Testis (tissue), 2 donors: ENCODE measurements at regions not wholly inside any gene's neighbourhood (a gene's known extent, or its start where the extent isn't known, plus 50 kb on each side); places are given as distances from the start of the nearest gene placed in this dataset.

ENCODE experiments used
- DNase-seq: peaks from one replicate; pipeline ENCODE4 v3.0.0-alpha.2; 2019
- H3K27ac ChIP-seq, 2 donors: fragments of 200-600 bp; sonication (generic); one replicate each; pipeline ENCODE4 v1.5.1; 2019
- H3K27me3 ChIP-seq: fragments of 200-600 bp; sonication (generic); one replicate; pipeline ENCODE4 v1.5.1; 2019
- H3K36me3 ChIP-seq: fragments of 200-600 bp; sonication (generic); one replicate; pipeline ENCODE4 v1.5.1; 2017; ENCODE audit warnings: low read depth; ENCODE audit errors: missing control alignments
- H3K4me1 ChIP-seq: fragments of 200-600 bp; sonication (generic); one replicate; pipeline ENCODE4 v1.5.1; 2019
- H3K4me3 ChIP-seq, 2 donors: fragments of 200-600 bp; sonication (generic); one replicate each; pipeline ENCODE4 v1.5.1; 2017 to 2019
- H3K9me3 ChIP-seq: fragments of 200-600 bp; sonication (generic); one replicate; pipeline ENCODE4 v1.5.1; 2017
- CTCF ChIP-seq, 3 experiments: fragments of 450-650 bp in 2 of 3; fragments of 200-600 bp in 1 of 3; sonication (generic) in 1 of 3; IDR thresholded peaks; one replicate each; pipeline ENCODE4 v1.5.1; 2016 to 2019; ENCODE audit warnings: antibody characterized with exemption in 3 of 3, mild to moderate bottlenecking in 2 of 3, moderate library complexity in 1 of 3
- POLR2A ChIP-seq: fragments of 450-650 bp; IDR thresholded peaks from one replicate; pipeline ENCODE4 v1.6.1; 2017; ENCODE audit warnings: antibody characterized with exemption, mild to moderate bottlenecking, moderate library complexity
- WGBS, 2 donors: methylation state at CpG; one replicate each; pipeline ENCODE4 v1.1.5; 2018; 5-methylcytosine and 5-hydroxymethylcytosine counted together
- intact Hi-C: fragments of 100-400 bp; cut with DNase I; formaldehyde crosslinking; loops from one replicate; pipeline ENCODE4 v1.15.1; 2023; ENCODE audit warnings: low total_unique reads

DNA sequence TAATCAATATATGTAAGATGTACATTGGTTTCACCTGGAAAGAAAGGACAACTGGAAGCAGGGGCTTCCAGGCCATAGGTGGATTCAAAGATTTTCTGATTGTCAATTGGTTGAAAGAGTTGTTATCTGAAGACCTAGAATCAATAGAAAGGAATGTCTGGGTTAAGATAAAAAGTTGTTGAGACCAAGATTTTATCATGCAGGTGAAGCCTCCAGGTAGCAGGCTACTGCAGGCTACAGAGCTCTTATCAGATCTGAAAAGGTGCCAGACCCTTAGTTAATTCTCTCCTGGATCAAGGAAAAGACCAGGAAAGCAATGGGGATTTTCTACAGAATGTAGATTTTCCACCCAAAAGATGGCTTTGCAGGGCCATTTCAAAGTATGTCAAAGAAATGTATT lies 487.2 kb downstream of the BTBD3 start:
- H3K36me3 ChIP-seq, result no peaks in the 10 kb centered on the region
- H3K4me3 ChIP-seq, result no peak overlapping the region
- no peaks in the 10 kb centered on the region for H3K4me1 ChIP-seq
- intact Hi-C loops, result no loop called here
- H3K27me3 ChIP-seq, result no peaks in the 10 kb centered on the region
- DNase-seq, result no peak
- no peak overlapping the region for H3K27ac ChIP-seq
- H3K9me3 ChIP-seq, result no peaks in the 10 kb centered on the region
- TF ChIP-seq POLR2A (no peak), CTCF (IDR thresholded peaks at IDR 0.05) (no peak)

DNA sequence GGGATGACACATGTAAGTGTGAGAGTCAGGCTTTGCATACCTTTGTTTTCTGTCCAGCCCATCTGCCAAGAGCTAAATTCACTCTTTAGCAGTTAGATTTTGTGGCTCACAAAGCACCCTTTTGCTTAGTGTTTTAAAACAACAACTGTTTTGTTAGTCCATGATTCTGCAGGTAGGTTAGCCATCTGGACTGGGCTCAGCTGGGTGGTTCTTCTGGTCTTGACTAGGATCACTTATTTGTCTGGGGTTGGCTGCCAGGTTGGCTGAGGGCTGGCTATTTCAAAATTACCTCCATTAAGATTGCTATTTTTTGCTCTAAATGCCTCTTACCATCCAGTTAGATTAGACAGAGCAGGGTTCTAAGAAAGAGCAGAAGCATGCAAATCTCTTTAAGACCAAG lies 489.3 kb downstream of the BTBD3 start:
- no peak for DNase-seq
- Histone ChIP-seq H3K4me1 (no peaks in the 10 kb centered on the region), H3K36me3 (no peaks in the 10 kb centered on the region), H3K9me3 (no peaks in the 10 kb centered on the region), H3K4me3 (no peak overlapping the region), H3K27ac (no peak overlapping the region), H3K27me3 (no peaks in the 10 kb centered on the region)
- intact Hi-C loops, result no loop called here
- TF ChIP-seq POLR2A (no peak), CTCF (IDR thresholded peaks at IDR 0.05) (no peak)

DNA sequence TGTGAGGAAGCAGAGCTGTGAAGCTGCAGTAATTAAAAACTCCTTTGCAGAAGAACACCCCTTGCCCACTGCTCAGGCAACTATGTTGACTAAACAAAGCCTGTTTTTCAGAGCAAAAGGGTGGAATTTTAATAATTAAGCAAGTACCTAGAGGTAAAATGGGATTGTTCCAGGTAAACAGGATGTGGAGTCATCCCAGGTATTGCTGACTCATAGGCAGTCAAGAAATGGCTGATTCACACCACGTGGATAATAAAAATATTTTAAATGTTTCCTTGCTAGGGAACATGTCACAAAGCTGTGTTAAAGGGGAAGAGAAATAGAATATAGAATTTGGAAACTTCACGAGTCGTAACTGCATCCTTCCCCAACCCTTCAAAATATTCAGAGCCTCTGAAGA lies 491.8 kb downstream of the BTBD3 start:
- no peak overlapping the region for H3K27ac ChIP-seq
- intact Hi-C loops, result no loop called here
- H3K36me3 ChIP-seq, result no peaks in the 10 kb centered on the region
- DNase-seq, result no peak
- TF ChIP-seq POLR2A (no peak), CTCF (IDR thresholded peaks at IDR 0.05) (no peak)
- H3K9me3 ChIP-seq, result no peaks in the 10 kb centered on the region
- WGBS, 2 donors, result 53 to 78% methylated on average over 3 of the region's 3 CpGs
- no peaks in the 10 kb centered on the region for H3K27me3 ChIP-seq
- H3K4me1 ChIP-seq, result no peaks in the 10 kb centered on the region
- no peak overlapping the region for H3K4me3 ChIP-seq

DNA sequence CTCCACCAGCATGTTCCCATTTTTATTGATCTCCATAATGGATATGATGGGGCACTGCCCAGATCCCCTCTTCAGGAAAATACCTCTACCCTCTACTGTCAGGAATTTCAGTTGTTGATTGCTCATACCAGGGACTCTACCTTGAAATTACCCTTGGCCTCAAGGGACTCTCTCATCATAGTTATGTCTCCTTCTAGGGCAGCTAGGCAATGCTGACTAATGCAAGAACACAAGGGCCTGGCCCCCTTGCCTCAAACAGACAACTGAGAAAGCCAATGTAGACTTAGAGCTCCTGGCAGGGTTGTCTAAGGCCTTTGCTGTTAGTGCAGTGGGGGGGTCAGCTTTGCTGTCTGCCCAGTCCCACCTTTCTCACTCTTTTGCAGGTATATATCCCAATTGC lies 493.1 kb downstream of the BTBD3 start:
- Histone ChIP-seq H3K4me3 (no peak overlapping the region), H3K9me3 (no peaks in the 10 kb centered on the region), H3K27me3 (no peaks in the 10 kb centered on the region), H3K36me3 (no peaks in the 10 kb centered on the region), H3K27ac (no peak overlapping the region), H3K4me1 (peaks cover 4% of the 10 kb centered on the region)
- TF ChIP-seq POLR2A, result no peak
- no peak for TF ChIP-seq CTCF (IDR thresholded peaks at IDR 0.05)
- intact Hi-C loops, result no loop called here
- no peak for DNase-seq

DNA sequence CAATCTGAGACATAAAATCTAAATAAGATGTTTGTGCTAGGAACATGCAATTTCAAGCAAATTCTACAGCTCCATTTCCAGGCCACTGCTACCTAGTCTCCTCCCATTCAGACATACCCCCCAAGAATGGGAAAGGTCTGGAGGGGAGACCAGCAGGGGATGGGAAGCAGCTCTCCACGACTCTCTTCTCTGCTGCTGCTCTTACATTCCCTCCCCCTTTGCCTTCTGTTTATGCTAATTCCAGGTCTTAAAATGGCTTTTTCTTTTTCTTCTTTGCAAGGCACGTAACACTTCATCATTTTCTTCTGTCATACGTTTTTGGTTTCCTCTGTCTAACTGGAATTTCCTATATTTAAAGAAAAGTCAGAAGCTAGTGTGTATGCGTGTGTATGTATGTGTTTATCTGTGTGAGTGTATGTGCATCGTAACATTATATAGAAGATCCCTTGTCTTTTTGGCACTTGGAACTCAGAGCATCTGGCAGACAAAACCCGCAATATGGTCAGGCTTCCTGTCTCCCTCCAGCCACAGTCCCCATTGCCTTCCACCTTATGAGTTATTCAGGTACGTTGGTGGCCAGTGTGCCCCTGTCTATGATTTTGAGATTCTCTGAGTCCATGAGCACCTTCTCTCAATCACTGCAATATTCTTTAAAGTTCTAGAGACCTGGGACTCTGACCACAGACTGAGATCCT lies 493.7 kb downstream of the BTBD3 start:
- 85% methylated on average over 7 of the region's 7 CpGs for WGBS, 2 donors

More for the DNA sequence above, 493.7 kb downstream of the BTBD3 start:
- DNase-seq, result no peak
- no peaks in the 10 kb centered on the region for H3K36me3 ChIP-seq
- no peaks in the 10 kb centered on the region for H3K27me3 ChIP-seq
- intact Hi-C loops, result no loop called here
- TF ChIP-seq CTCF (IDR thresholded peaks at IDR 0.05) (no peak), POLR2A (no peak)
- no peaks in the 10 kb centered on the region for H3K9me3 ChIP-seq
- no peak overlapping the region for H3K27ac ChIP-seq
- H3K4me3 ChIP-seq, result no peak overlapping the region
- H3K4me1 ChIP-seq, result peaks cover 4% of the 10 kb centered on the region
